Stomach smooth muscle (tissue), 2 donors: ENCODE measurements at regions not wholly inside any gene's neighbourhood (a gene's known extent, or its start where the extent isn't known, plus 50 kb on each side); places are given as distances from the start of the nearest gene placed in this dataset.

ENCODE experiments used
- H3K27ac ChIP-seq: one replicate; pipeline ENCODE4 v1.7.0; 2013; ENCODE audit warnings: mild to moderate bottlenecking, low read length, inconsistent platforms
- H3K27me3 ChIP-seq, 2 donors: one replicate each; pipeline ENCODE4 v1.7.0; 2013; ENCODE audit warnings: low read length in 2 of 2; ENCODE audit not compliant: insufficient read depth in 2 of 2, control insufficient read depth in 1 of 2
- H3K36me3 ChIP-seq, 2 donors: one replicate each; pipeline ENCODE4 v1.7.0; 2013; ENCODE audit warnings: low read length in 2 of 2; ENCODE audit not compliant: control insufficient read depth in 2 of 2, insufficient read depth in 2 of 2
- H3K4me1 ChIP-seq: one replicate; pipeline ENCODE4 v1.7.0; 2013; ENCODE audit warnings: low read length; ENCODE audit not compliant: control insufficient read depth, insufficient read depth
- H3K4me3 ChIP-seq, 2 donors: one replicate each; pipeline ENCODE4 v1.7.0; 2013; ENCODE audit warnings: low read length in 2 of 2
- H3K9ac ChIP-seq, 2 donors: one replicate each; pipeline ENCODE4 v1.7.0; 2013; ENCODE audit warnings: low read length in 2 of 2, mild to moderate bottlenecking in 1 of 2
- H3K9me3 ChIP-seq, 2 donors: one replicate each; pipeline ENCODE4 v1.7.0; 2013; ENCODE audit warnings: low read length in 2 of 2; ENCODE audit not compliant: control insufficient read depth in 2 of 2
- donor health status: healthy.
- donor health status: Pancreatic carcinoma.

DNA sequence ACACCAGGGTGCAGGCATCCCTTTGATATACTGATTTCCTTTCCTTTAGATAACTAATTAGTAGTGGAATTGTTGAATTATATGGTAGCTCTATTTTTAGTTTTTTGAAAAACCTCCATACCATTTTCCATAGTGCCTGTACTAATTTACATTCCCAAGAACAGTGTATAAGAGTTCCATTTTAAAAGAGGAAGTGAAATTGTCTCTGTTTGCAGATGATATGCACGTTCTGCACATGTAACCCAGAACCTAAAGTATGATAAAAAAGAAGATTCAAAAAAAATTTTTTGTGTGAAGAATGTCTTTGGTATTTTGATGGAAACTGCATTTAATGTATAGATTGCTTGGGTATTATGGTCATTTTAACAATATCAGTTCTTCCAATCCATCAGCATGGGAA, 424.0 kb upstream of the CCNH start:
- Histone ChIP-seq H3K27ac (no peak overlapping the region), H3K36me3 (no peaks in the 10 kb centered on the region), H3K27me3 (peaks cover 2 to 4% of the 10 kb centered on the region in 2 donors), H3K4me3 (no peak overlapping the region), H3K9me3 (peaks cover 0 to 4% of the 10 kb centered on the region in 2 donors), H3K4me1 (no peaks in the 10 kb centered on the region), H3K9ac (no peak overlapping the region)

DNA sequence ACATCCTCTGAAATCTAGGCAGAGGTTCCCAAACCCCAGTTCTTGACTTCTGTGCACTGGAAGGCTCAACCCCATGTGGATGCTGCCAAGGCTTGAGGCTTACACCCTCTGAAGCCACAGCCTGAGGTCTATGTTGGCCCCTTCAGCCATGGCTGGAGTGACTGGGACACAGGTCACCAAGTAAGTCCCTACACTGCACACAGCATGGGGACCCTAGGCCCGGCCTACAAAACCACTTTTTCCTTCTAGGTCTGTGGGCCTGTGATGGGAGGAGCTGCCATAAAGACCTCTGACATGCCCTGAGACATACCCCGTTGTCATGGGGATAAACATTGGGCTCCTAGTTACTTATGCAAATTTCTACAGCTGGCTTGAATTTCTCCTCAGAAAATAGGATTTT, 418.8 kb upstream of the CCNH start:
- Histone ChIP-seq H3K27ac (no peak overlapping the region), H3K4me1 (no peaks in the 10 kb centered on the region), H3K9me3 (peaks cover 0 to 2% of the 10 kb centered on the region in 2 donors), H3K4me3 (no peak overlapping the region), H3K36me3 (no peaks in the 10 kb centered on the region), H3K9ac (no peak overlapping the region), H3K27me3 (no peaks in the 10 kb centered on the region)

DNA sequence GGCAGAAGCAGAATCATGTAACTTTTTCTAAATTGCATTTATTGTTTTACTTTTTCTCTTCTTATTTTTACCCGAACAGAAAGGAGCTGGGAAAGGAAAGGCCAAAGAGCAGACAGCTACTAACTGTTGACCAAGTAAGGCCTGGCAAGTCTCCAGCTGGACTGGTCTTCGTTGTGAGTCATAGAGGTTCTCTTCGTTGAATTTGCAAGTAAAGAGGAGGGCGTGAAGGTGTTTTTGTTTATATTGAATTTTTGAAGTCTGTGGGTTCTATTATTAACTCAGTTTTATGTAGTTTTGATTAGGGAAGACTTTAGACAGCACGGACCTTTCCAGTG, 416.5 kb upstream of the CCNH start:
- Histone ChIP-seq H3K27me3 (no peaks in the 10 kb centered on the region), H3K9ac (no peak overlapping the region), H3K27ac (no peak overlapping the region), H3K36me3 (no peaks in the 10 kb centered on the region), H3K4me3 (no peak overlapping the region), H3K9me3 (peaks cover 0 to 2% of the 10 kb centered on the region in 2 donors), H3K4me1 (no peaks in the 10 kb centered on the region)

DNA sequence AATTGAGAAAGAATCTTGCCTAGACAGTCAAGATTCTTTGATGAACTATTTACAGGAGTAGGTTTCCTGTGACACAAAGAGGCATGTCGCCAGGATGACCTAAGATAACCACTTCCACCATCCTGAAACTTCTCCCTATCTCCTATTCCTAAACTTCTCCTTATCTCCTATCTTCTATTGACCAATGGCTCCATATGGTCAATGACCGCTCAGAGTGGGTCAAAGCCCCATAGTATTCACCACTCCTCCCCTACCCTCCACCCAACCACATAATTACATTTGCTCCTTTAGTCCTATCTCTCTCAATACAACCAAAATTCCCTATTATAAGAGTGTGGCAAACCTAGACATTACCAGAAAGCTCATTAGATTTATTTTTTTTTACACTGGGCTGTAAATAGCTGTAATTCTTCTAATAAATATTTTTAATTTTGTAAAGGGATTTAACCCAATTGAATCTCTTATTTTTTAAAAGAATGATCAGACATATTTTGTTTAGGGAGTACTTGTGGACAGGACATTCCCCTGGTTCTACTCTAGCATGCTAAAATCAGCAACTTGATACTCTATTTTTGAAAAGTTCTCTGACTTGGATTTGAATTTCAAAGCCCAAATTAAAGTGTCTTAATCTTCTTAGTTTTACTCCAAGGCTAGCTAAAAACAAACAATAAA, 416.0 kb upstream of the CCNH start:
- H3K4me1 ChIP-seq: no peaks in the 10 kb centered on the region
- H3K36me3 ChIP-seq: no peaks in the 10 kb centered on the region
- no peak overlapping the region for H3K27ac ChIP-seq
- peaks cover 0 to 2% of the 10 kb centered on the region in 2 donors for H3K9me3 ChIP-seq
- no peaks in the 10 kb centered on the region for H3K27me3 ChIP-seq
- H3K4me3 ChIP-seq: no peak overlapping the region
- H3K9ac ChIP-seq: no peak overlapping the region

DNA sequence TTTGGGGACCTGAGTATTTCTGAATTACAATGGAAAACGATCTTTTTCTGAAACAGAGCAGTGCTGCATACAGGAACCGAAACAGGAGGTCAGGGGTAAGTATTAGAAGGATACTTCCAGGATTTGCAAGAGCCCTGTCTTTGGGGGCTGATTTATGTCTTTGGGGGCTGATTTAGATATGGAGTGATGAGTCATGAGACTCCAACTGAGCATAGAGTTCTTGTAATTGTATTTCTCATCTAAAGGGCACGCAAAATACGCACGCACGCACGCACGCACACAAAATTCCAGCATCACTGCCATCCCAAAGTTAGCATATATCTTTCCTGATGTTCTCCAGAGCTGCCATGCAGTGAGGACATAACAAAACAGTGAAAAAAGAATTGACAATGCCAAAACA, 414.8 kb upstream of the CCNH start:
- Histone ChIP-seq H3K9ac (no peak overlapping the region), H3K27me3 (no peaks in the 10 kb centered on the region), H3K4me3 (no peak overlapping the region), H3K27ac (no peak overlapping the region), H3K9me3 (peaks cover 0 to 2% of the 10 kb centered on the region in 2 donors), H3K4me1 (no peaks in the 10 kb centered on the region), H3K36me3 (no peaks in the 10 kb centered on the region)

DNA sequence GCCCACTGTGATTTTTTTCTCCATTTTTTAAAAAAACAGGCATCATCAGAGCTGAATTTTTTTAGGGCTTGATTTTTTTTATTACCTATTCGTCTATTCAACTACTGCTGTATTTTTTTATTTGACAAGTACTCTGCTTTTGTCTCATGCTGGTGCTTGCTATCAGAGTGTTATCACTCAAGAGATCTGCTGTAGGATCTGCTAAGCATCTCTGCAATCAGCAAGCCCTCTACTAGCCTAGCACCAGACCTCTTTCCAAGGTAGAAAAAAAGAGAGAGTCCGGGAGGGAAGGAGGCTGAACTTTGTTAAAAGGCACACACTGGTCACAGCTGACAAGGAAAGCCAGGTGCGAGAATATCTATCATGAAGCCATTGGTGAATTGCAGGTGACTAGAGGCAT, 413.8 kb upstream of the CCNH start:
- H3K36me3 ChIP-seq: no peaks in the 10 kb centered on the region
- no peak overlapping the region for H3K4me3 ChIP-seq
- H3K27me3 ChIP-seq: no peaks in the 10 kb centered on the region
- H3K9ac ChIP-seq: no peak overlapping the region
- H3K9me3 ChIP-seq: peaks cover 0 to 2% of the 10 kb centered on the region in 2 donors
- H3K27ac ChIP-seq: no peak overlapping the region
- no peaks in the 10 kb centered on the region for H3K4me1 ChIP-seq

DNA sequence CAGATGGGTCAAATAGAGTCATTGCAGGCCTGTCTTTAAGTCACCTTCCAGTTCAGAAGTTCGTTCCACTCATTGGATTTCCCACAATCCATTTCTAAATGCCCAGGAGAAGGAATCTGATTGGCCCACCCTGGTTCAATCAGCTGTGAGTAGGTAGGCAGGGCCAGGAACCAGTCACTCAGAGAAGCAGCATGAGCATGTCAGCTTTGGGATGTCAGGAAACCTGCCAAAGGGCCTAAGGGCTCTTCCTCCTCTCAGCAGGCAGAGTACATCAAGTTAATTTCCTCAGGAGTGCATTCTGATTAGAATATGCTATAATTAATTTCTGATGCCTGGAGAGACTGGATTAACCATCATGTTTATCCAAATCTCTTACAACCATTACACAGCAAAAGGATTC, 412.9 kb upstream of the CCNH start:
- Histone ChIP-seq H3K4me1 (no peaks in the 10 kb centered on the region), H3K4me3 (no peak overlapping the region), H3K9me3 (peaks cover 0 to under 1% of the 10 kb centered on the region in 2 donors), H3K36me3 (no peaks in the 10 kb centered on the region), H3K27me3 (no peaks in the 10 kb centered on the region), H3K9ac (no peak overlapping the region), H3K27ac (no peak overlapping the region)

DNA sequence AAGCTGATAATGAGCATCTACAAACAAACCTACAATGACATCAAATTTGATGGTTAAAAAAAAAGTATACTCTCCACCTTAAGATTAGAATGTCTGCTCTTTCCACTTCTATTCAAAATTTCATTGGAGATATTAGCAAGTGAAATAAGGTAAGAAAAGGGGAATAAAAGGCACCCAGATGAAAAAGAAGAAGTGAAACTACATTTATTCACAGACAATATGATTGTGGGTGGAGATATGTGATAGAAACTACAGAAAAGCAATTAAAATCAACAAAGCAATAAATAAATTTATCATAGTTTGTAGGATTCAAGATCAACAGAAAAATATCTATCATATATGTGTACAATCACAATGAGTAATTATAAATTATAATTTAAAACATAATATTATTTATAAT, 395.1 kb upstream of the CCNH start:
- H3K9me3 ChIP-seq: no peaks in the 10 kb centered on the region
- H3K4me1 ChIP-seq: no peaks in the 10 kb centered on the region
- H3K27me3 ChIP-seq: no peaks in the 10 kb centered on the region
- H3K36me3 ChIP-seq: no peaks in the 10 kb centered on the region
- H3K27ac ChIP-seq: no peak overlapping the region
- no peak overlapping the region for H3K9ac ChIP-seq
- H3K4me3 ChIP-seq: no peak overlapping the region

DNA sequence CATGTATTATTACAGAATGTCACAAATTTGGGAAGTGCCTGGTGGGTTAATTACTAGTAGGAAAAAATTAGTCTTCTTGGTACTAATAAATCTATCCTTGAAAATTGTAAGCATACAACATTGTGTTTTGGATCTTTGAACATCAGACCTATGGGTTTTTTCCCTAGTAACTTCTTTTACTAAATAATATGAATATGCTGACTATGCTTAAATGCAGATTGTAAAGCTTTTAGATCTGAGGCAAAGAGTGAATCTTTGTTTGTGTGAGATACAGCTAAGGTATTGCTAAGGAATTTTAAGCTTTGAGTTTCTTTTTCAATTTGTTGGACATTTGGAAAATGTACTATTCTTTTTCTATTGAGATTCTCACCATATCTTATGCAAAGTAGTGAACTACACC, 390.6 kb upstream of the CCNH start:
- no peak overlapping the region for H3K27ac ChIP-seq
- H3K36me3 ChIP-seq: no peaks in the 10 kb centered on the region
- H3K4me3 ChIP-seq: no peak overlapping the region
- H3K27me3 ChIP-seq: no peaks in the 10 kb centered on the region
- H3K4me1 ChIP-seq: no peaks in the 10 kb centered on the region
- no peak overlapping the region for H3K9ac ChIP-seq
- no peaks in the 10 kb centered on the region for H3K9me3 ChIP-seq

DNA sequence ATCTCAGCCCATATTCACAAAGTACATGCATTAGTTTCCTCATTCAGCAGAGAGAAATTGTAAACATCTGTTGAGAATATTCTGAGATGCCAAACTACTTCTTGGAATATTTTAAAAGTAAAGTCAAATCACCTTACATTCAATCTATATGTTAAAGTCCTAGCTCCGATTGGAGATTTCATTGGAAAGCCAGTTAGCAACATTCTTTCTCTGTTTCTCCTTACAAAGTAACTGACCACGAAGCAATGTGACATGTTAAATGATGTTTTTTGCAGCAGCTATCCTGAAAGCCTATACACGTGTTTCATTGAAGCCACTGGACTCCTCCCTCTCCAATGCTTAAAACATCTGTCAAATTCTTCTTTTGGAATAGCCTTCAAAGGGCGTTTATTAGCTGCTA, 379.1 kb upstream of the CCNH start:
- Histone ChIP-seq H3K9ac (no peak overlapping the region), H3K9me3 (no peaks in the 10 kb centered on the region), H3K4me3 (no peak overlapping the region), H3K36me3 (no peaks in the 10 kb centered on the region), H3K27me3 (no peaks in the 10 kb centered on the region), H3K27ac (no peak overlapping the region), H3K4me1 (no peaks in the 10 kb centered on the region)

DNA sequence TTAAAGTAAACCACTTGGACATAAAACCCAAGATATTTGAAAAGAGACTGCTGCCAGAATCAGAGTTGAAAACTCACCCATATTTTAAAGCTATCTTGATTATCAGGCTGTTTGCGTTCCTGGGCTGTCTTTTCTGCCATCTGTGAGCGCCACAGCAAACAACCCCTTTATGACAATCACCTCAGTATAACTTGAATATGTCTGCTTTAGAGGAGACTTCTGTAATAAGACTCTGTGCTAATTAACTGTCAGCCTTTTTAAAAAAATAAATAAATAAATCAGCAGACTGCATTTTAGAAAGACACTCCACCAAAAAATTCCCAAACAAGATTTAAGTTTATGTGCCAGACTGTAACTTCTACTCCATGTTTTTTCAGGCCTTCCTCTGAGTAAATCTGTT, 375.7 kb upstream of the CCNH start:
- Histone ChIP-seq H3K9ac (no peak overlapping the region), H3K4me1 (no peaks in the 10 kb centered on the region), H3K27me3 (peaks cover 0 to 3% of the 10 kb centered on the region in 2 donors), H3K4me3 (no peak overlapping the region), H3K36me3 (no peaks in the 10 kb centered on the region), H3K9me3 (no peaks in the 10 kb centered on the region), H3K27ac (no peak overlapping the region)
